Ishikawa (cell line): ENCODE measurements at regions not wholly inside any gene's neighbourhood (a gene's known extent, or its start where the extent isn't known, plus 50 kb on each side); places are given as distances from the start of the nearest gene placed in this dataset.

Experiments
- CEBPB ChIP-seq: IDR thresholded peaks from 2 replicates; pipeline ENCODE4 v1.6.1; 2012
- MAX ChIP-seq: IDR thresholded peaks from 2 replicates; pipeline ENCODE4 v1.6.1; 2012
- RAD21 ChIP-seq: IDR thresholded peaks from 2 replicates; pipeline ENCODE4 v1.6.1; 2012; ENCODE audit warnings: low read depth
- TAF1 ChIP-seq: IDR thresholded peaks from 2 replicates; pipeline ENCODE4 v1.6.1; 2012; ENCODE audit warnings: low read depth, mild to moderate bottlenecking
- TEAD4 ChIP-seq: IDR thresholded peaks from 2 replicates; pipeline ENCODE4 v1.6.1; 2012

- TF ChIP-seq TAF1 (no peak), RAD21 (no peak), CEBPB (no peak), MAX (no peak), TEAD4 (no peak)
Observed at GRCh38 chr4:83821493-83821892, 285.6 kb downstream of the GPAT3 start.
